Ovary (tissue), 7 donors: ENCODE measurements at regions not wholly inside any gene's neighbourhood (a gene's known extent, or its start where the extent isn't known, plus 50 kb on each side); places are given as distances from the start of the nearest gene placed in this dataset.

Experiments used
- DNase-seq, 5 donors: peaks; one replicate each; pipeline ENCODE4 v3.0.0-alpha.2; 2019 to 2020
- H3K27ac ChIP-seq, 2 donors: fragments of 200-600 bp; one replicate each; pipeline versions ENCODE4 v1.5.1 to v1.8.0; 2019 to 2022
- H3K27me3 ChIP-seq: fragments of 200-600 bp; one replicate; pipeline ENCODE4 v1.8.0; 2022
- H3K36me3 ChIP-seq: fragments of 200-600 bp; sonication (generic); one replicate; pipeline ENCODE4 v1.5.1; 2019
- H3K4me1 ChIP-seq: one replicate; pipeline ENCODE4 v1.8.1; 2013; ENCODE audit warnings: mild to moderate bottlenecking, moderate library complexity; ENCODE audit not compliant: insufficient read depth
- H3K4me3 ChIP-seq: fragments of 200-600 bp; sonication (generic); one replicate; pipeline ENCODE4 v1.5.1; 2017
- H3K9me3 ChIP-seq, 2 donors: fragments of 200-600 bp in 1 of 2; sonication (generic) in 1 of 2; one replicate each; pipeline versions ENCODE4 v1.5.1 to v1.8.1; 2013 to 2019; ENCODE audit warnings: mild to moderate bottlenecking in 1 of 2, moderate library complexity in 1 of 2
- CTCF ChIP-seq, 3 donors: fragments of 450-650 bp in 2 of 3; fragments of 200-600 bp in 1 of 3; IDR thresholded peaks; one replicate each; pipeline versions ENCODE4 v1.5.1 to v1.8.0; 2016 to 2022; ENCODE audit warnings: antibody characterized with exemption in 3 of 3, mild to moderate bottlenecking in 1 of 3
- EP300 ChIP-seq: sonication (generic); formaldehyde crosslinking; IDR thresholded peaks from one replicate; pipeline ENCODE4 v1.6.1; 2017; ENCODE audit warnings: antibody characterized with exemption
- POLR2A ChIP-seq: fragments of 450-650 bp; IDR thresholded peaks from one replicate; pipeline ENCODE4 v1.6.1; 2017; ENCODE audit warnings: antibody characterized with exemption, mild to moderate bottlenecking, moderate library complexity
- WGBS, 3 donors: extraction: QIAGEN DNeasy Blood & Tissue Kit in 1 of 3; methylation state at CpG; one replicate each; pipeline versions ENCODE4 v1.1.5 to v1.1.7; 2013 to 2017; 5-methylcytosine and 5-hydroxymethylcytosine counted together
- intact Hi-C, 4 donors: fragments of 100-400 bp; cut with DNase I; formaldehyde crosslinking; loops; one replicate each; pipeline versions ENCODE4 v1.11.0 to v1.15.1; 2022 to 2023
- donor health status: DM: no; HTN: no; CAD: no; lungs with moderate emphysema.
- donor health status: DM: no; HTN: no; CAD: no.
- donor health status: Bipolar disorder and iron deficiency.
- donor health status: DM: no; HTN: no; CAD: no.
- donor health status: DM: yes; HTN: yes; CAD: no.

GRCh38 chr7:106979551-106980357 is 64.8 kb upstream of the PRKAR2B start:
- H3K27ac ChIP-seq, result peak overlapping the region; percentile 41 to 57

GRCh38 chr7:106980358-106980685 is 64.2 kb upstream of the PRKAR2B start:
- WGBS, 3 donors, result 37 to 42% (median 40%) methylated on average over 3 of the region's 3 CpGs
- H3K36me3 ChIP-seq, result no peaks in the 10 kb centered on the region
- intact Hi-C loops, result no loop called here
- no peak overlapping the region for H3K4me3 ChIP-seq
- peaks cover 8% of the 10 kb centered on the region for H3K4me1 ChIP-seq
- H3K27ac ChIP-seq, result peak overlapping the region in 1 of 2 donors; percentile 57
- DNase-seq, result no peak
- H3K9me3 ChIP-seq, result no peaks in the 10 kb centered on the region
- TF ChIP-seq POLR2A (no peak), CTCF (IDR thresholded peaks at IDR 0.05) (no peak), EP300 (no peak)
- no peaks in the 10 kb centered on the region for H3K27me3 ChIP-seq

More at GRCh38 chr7:106979551-106980357, 64.8 kb upstream of the PRKAR2B start:
- peak; percentile 33 to 67 (median 61) for DNase-seq
- Histone ChIP-seq H3K4me3 (no peak overlapping the region), H3K27me3 (no peaks in the 10 kb centered on the region), H3K4me1 (peaks cover 8% of the 10 kb centered on the region), H3K9me3 (no peaks in the 10 kb centered on the region), H3K36me3 (no peaks in the 10 kb centered on the region)
- intact Hi-C loops, result no loop called here
- WGBS, 3 donors, result 6 to 16% (median 14%) methylated on average over 9 of the region's 9 CpGs
- TF ChIP-seq CTCF (IDR thresholded peaks at IDR 0.05) (no peak), POLR2A (no peak), EP300 (no peak)

- Histone ChIP-seq H3K27me3 (no peaks in the 10 kb centered on the region), H3K4me3 (no peak overlapping the region), H3K9me3 (no peaks in the 10 kb centered on the region), H3K4me1 (peaks cover 8% of the 10 kb centered on the region), H3K27ac (peak overlapping the region in 1 of 2 donors; percentile 11), H3K36me3 (no peaks in the 10 kb centered on the region)
- 10 to 21% (median 20%) methylated on average over 7 of the region's 7 CpGs for WGBS, 3 donors
- TF ChIP-seq POLR2A (no peak), CTCF (IDR thresholded peaks at IDR 0.05) (no peak), EP300 (no peak)
- peak; percentile 36 to 55 (median 43) for DNase-seq
- intact Hi-C loops, result no loop called here
Measured at GRCh38 chr7:106982415-106982814, 62.1 kb upstream of the PRKAR2B start.

GRCh38 chr7:106984034-106984433 is 60.5 kb upstream of the PRKAR2B start:
- Histone ChIP-seq H3K9me3 (no peaks in the 10 kb centered on the region), H3K36me3 (no peaks in the 10 kb centered on the region), H3K27ac (no peak overlapping the region), H3K27me3 (no peaks in the 10 kb centered on the region), H3K4me1 (peaks cover 8% of the 10 kb centered on the region), H3K4me3 (no peak overlapping the region)
- intact Hi-C loops, result no loop called here
- TF ChIP-seq EP300 (no peak), CTCF (IDR thresholded peaks at IDR 0.05) (no peak), POLR2A (no peak)
- DNase-seq, result no peak
- 98 to 99% (median 98%) methylated on average over 5 of the region's 5 CpGs for WGBS, 3 donors
